ENCODE measurements at regions not wholly inside any gene's neighbourhood (a gene's known extent, or its start where the extent isn't known, plus 50 kb on each side); places are given as distances from the start of the nearest gene placed in this dataset.

DNA sequence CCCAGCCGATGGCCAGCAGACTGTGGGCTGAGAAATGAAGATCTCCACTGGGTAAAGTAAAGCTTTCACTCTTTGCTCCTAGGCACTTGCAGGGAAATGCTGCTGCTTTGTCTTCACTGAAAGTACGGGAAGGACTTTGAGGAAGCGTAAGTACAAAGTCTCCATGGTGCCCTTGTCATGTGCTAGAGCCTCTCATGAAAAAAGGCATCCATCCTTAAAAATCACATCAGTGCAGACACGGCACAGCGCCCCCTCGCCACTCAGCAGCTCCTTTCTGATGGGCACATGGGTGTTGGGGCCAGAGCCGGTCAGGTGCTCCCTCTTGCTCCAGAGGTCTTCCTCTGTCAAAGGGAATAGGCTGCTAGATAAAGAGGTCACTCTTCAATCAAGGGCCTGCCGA is 87.8 kb upstream of the CALM2 start:
- ATAC-seq: peak; percentile 36; the same call in 2 of the 3 replicates
- H3K4me3 ChIP-seq: no peak overlapping the region
- no peaks in the 10 kb centered on the region for H3K9me1 ChIP-seq (ENCODE audit: control insufficient read depth, insufficient read depth, low read length)
- no peak overlapping the region for H3K9ac ChIP-seq (ENCODE audit: insufficient read depth in 1 of 2, low read depth in 2 of 2, low read length in 2 of 2)
- no peaks in the 10 kb centered on the region for H3K27me3 ChIP-seq (ENCODE audit: control insufficient read depth in 2 of 2, insufficient read depth in 2 of 2, low read length in 2 of 2)
- no peaks in the 10 kb centered on the region for H3K9me3 ChIP-seq (replicated peaks; ENCODE audit: control insufficient read depth, insufficient read depth, low read depth, low read length)
- BruUV-seq (replicated peaks): no TSS peak
- FAIRE-seq: no peak
- H3K36me3 ChIP-seq (ENCODE audit: control insufficient read depth, insufficient read depth, low read length): no peaks in the 10 kb centered on the region
- no peak overlapping the region for H3K27ac ChIP-seq (ENCODE audit: extremely low read depth, low read depth, low read length)
- in situ Hi-C loops (cut with MboI) (no loop called here), intact Hi-C loops (cut with micrococcal nuclease) (no loop called here)
- ChIA-PET POLR2A (no interaction called here), CTCF (ENCODE audit: low intra/inter-chr PET ratio) (no interaction called here)
- H2AFZ ChIP-seq (ENCODE audit: low read depth, low read length): no peak overlapping the region
- no peak overlapping the region for H3K4me2 ChIP-seq (ENCODE audit: insufficient read depth, low read length)
- H4K20me1 ChIP-seq (replicated peaks; ENCODE audit: control insufficient read depth, insufficient read depth, low read length): no peaks in the 10 kb centered on the region
- TF ChIP-seq KDM5B (IDR thresholded peaks at IDR 0.05; ENCODE audit: insufficient replicate concordance, low read depth, low read length) (no peak), CTBP1 (IDR thresholded peaks at IDR 0.05; ENCODE audit: borderline replicate concordance) (0 out of 2 replicates have a peak, but pooled peaks have one; percentile 26), ZNF263 (CRISPR knock-in tag; IDR thresholded peaks at IDR 0.05; ENCODE audit: borderline replicate concordance) (peak; percentile 51; the same call in 1 of the 2 replicates), REST (IDR thresholded peaks at IDR 0.05; ENCODE audit: borderline replicate concordance) (peak; percentile 30; the same call in 1 of the 2 replicates), REST (CRISPR knock-in tag; IDR thresholded peaks at IDR 0.05; ENCODE audit: low read depth) (no peak), RCOR1 (IDR thresholded peaks at IDR 0.05; ENCODE audit: borderline replicate concordance in 1 of 2, low read depth in 2 of 2, low read length in 2 of 2) (0 out of 4 replicates have a peak, but pooled peaks of 1 of the 2 experiments have one; percentile 15), RAD21 (CRISPR knock-in tag; conservative IDR thresholded peaks at IDR 0.05 in 1 of 2, IDR thresholded peaks at IDR 0.05 in 1 of 2) (peak in 1 of 2 experiments; percentile 43; a peak in 1 of 4 replicates)
- TF ChIP-seq, protein P1, sequence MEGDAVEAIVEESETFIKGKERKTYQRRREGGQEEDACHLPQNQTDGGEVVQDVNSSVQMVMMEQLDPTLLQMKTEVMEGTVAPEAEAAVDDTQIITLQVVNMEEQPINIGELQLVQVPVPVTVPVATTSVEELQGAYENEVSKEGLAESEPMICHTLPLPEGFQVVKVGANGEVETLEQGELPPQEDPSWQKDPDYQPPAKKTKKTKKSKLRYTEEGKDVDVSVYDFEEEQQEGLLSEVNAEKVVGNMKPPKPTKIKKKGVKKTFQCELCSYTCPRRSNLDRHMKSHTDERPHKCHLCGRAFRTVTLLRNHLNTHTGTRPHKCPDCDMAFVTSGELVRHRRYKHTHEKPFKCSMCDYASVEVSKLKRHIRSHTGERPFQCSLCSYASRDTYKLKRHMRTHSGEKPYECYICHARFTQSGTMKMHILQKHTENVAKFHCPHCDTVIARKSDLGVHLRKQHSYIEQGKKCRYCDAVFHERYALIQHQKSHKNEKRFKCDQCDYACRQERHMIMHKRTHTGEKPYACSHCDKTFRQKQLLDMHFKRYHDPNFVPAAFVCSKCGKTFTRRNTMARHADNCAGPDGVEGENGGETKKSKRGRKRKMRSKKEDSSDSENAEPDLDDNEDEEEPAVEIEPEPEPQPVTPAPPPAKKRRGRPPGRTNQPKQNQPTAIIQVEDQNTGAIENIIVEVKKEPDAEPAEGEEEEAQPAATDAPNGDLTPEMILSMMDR (IDR thresholded peaks at IDR 0.05 in 2 of 3, conservative IDR thresholded peaks at IDR 0.05 in 1 of 3; ENCODE audit: insufficient read depth in 2 of 3, low read depth in 1 of 3, low read length in 3 of 3): peak; percentile 22 to 43 (median 29); a peak in 4 of 6 replicates
- TF ChIP-seq, protein P2, sequence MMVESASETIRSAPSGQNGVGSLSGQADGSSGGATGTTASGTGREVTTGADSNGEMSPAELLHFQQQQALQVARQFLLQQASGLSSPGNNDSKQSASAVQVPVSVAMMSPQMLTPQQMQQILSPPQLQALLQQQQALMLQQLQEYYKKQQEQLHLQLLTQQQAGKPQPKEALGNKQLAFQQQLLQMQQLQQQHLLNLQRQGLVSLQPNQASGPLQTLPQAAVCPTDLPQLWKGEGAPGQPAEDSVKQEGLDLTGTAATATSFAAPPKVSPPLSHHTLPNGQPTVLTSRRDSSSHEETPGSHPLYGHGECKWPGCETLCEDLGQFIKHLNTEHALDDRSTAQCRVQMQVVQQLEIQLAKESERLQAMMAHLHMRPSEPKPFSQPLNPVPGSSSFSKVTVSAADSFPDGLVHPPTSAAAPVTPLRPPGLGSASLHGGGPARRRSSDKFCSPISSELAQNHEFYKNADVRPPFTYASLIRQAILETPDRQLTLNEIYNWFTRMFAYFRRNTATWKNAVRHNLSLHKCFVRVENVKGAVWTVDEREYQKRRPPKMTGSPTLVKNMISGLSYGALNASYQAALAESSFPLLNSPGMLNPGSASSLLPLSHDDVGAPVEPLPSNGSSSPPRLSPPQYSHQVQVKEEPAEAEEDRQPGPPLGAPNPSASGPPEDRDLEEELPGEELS (CRISPR knock-in tag; IDR thresholded peaks at IDR 0.05; ENCODE audit: borderline replicate concordance): no peak
- peaks cover 0 to 2% of the 10 kb centered on the region in 2 experiments; a peak in 2 of 5 replicates for H3K4me1 ChIP-seq (replicated peaks in 1 of 2; ENCODE audit: control insufficient read depth in 2 of 2, insufficient read depth in 2 of 2, low read length in 2 of 2)
- H3K79me2 ChIP-seq (ENCODE audit: control insufficient read depth, insufficient read depth, low read length): no peaks in the 10 kb centered on the region
- DNase-seq (ENCODE audit: extremely low read depth in 1 of 4, low spot score in 3 of 4): no peak
- WGBS (ENCODE audit: insufficient coverage, low coverage, missing lambda C conversion rate): 50% methylated on average over 8 of the region's 8 CpGs

Measured in K562 (cell line).